DOHH2 (cell line): ENCODE measurements at regions not wholly inside any gene's neighbourhood (a gene's known extent, or its start where the extent isn't known, plus 50 kb on each side); places are given as distances from the start of the nearest gene placed in this dataset.

Source experiments
- H3F3A ChIP-seq: fragments of 200-600 bp; sonication (generic), shearing (Covaris generic); 2 replicates; pipeline ENCODE4 v1.6.0; 2016; ENCODE audit warnings: antibody characterized with exemption, mild to moderate bottlenecking; ENCODE audit not compliant: control insufficient read depth, insufficient read depth
- H3K27ac ChIP-seq: fragments of 200-600 bp; sonication (generic); 2 replicates; pipeline ENCODE4 v1.5.1; 2014; ENCODE audit warnings: low read depth, mild to moderate bottlenecking, low read length, moderate library complexity
- H3K27me3 ChIP-seq: fragments of 200-600 bp; sonication (generic); 2 replicates; pipeline ENCODE4 v1.6.1; 2014; ENCODE audit warnings: mild to moderate bottlenecking, low read length, mixed read lengths; ENCODE audit not compliant: control insufficient read depth
- H3K36me3 ChIP-seq: fragments of 200-600 bp; sonication (generic); 2 replicates; pipeline ENCODE4 v1.6.1; 2014; ENCODE audit warnings: mild to moderate bottlenecking, low read length, moderate library complexity, mixed read lengths; ENCODE audit not compliant: control insufficient read depth
- H3K4me1 ChIP-seq: fragments of 200-600 bp; sonication (generic); 2 replicates; pipeline ENCODE4 v1.6.1; 2014; ENCODE audit warnings: mild to moderate bottlenecking, low read length, mixed read lengths; ENCODE audit not compliant: control insufficient read depth
- H3K4me2 ChIP-seq: fragments of 200-600 bp; sonication (generic); 2 replicates; pipeline ENCODE4 v1.6.0; 2014; ENCODE audit warnings: mild to moderate bottlenecking, low read length, moderate library complexity
- H3K4me3 ChIP-seq: fragments of 200-600 bp; sonication (generic); 2 replicates; pipeline ENCODE4 v1.5.1; 2014; ENCODE audit warnings: mild to moderate bottlenecking, low read length, mixed read lengths
- H3K79me2 ChIP-seq: fragments of 200-600 bp; sonication (generic); 2 replicates; pipeline ENCODE4 v1.6.1; 2014; ENCODE audit warnings: mild to moderate bottlenecking, low read length, mixed read lengths; ENCODE audit not compliant: control insufficient read depth
- H3K9me2 ChIP-seq: fragments of 200-600 bp; sonication (generic); replicated peaks from 2 replicates; pipeline ENCODE4 v1.6.1; 2014; ENCODE audit warnings: mild to moderate bottlenecking, low read length, mixed read lengths; ENCODE audit not compliant: control insufficient read depth
- H3K9me3 ChIP-seq: fragments of 200-600 bp; sonication (generic); 2 replicates; pipeline ENCODE4 v1.6.1; 2014; ENCODE audit warnings: antibody characterized with exemption, low read length, mixed read lengths; ENCODE audit not compliant: control insufficient read depth, insufficient read depth
- H4K20me1 ChIP-seq: fragments of 200-600 bp; sonication (generic); 2 replicates; pipeline ENCODE4 v1.6.0; 2014; ENCODE audit warnings: low read depth, mild to moderate bottlenecking, antibody characterized with exemption, low read length, moderate library complexity; ENCODE audit not compliant: control insufficient read depth, insufficient read depth
- CTCF ChIP-seq: fragments of 200-600 bp; sonication (generic); IDR thresholded peaks from one replicate; pipeline ENCODE4 v1.5.1; 2014; ENCODE audit warnings: antibody characterized with exemption, mild to moderate bottlenecking, low read depth, low read length; ENCODE audit not compliant: poor library complexity, severe bottlenecking
- EZH2phosphoT487 ChIP-seq: fragments of 200-600 bp; sonication (generic); IDR thresholded peaks from 2 replicates; pipeline ENCODE4 v1.6.1; 2017; ENCODE audit warnings: borderline replicate concordance, mild to moderate bottlenecking, antibody characterized with exemption, low read length, moderate library complexity, mixed read lengths

- H3K27me3 ChIP-seq, result no peaks in the 10 kb centered on the region
- no peaks in the 10 kb centered on the region for H4K20me1 ChIP-seq
- H3K9me2 ChIP-seq, result no peaks in the 10 kb centered on the region
- H3K36me3 ChIP-seq, result no peaks in the 10 kb centered on the region
- H3K4me3 ChIP-seq, result no peak overlapping the region
- H3K27ac ChIP-seq, result no peak overlapping the region
- no peaks in the 10 kb centered on the region for H3K9me3 ChIP-seq
- H3F3A ChIP-seq, result no peaks in the 10 kb centered on the region
- H3K79me2 ChIP-seq, result no peaks in the 10 kb centered on the region
- H3K4me1 ChIP-seq, result no peaks in the 10 kb centered on the region
- H3K4me2 ChIP-seq, result no peak overlapping the region
- TF ChIP-seq EZH2phosphoT487 (no peak), CTCF (no peak)
Measured at GRCh38 chr5:167971706-167972105, 319.7 kb upstream of the WWC1 start.

DNA sequence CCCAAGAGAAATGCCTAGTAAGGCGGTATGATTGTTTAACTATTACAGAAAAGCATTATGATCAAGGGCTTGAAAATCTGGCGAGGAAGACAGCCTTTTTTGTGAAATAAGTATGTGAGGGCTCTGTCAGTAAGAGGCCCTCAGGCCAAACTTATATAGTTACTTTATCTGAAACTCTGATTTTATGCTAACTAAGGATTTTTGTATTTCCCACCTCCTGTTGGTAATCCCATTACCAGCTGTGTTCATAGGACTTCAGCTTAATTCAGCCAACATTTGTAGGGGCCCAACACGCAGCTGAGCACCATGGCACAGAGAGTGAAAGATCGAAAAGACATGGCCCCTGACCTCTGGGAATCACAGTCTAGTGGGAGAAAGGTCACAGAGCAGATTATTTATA is 318.3 kb upstream of the WWC1 start:
- H4K20me1 ChIP-seq, result no peaks in the 10 kb centered on the region
- H3K27me3 ChIP-seq, result no peaks in the 10 kb centered on the region
- no peak overlapping the region for H3K4me2 ChIP-seq
- H3F3A ChIP-seq, result no peaks in the 10 kb centered on the region
- no peaks in the 10 kb centered on the region for H3K36me3 ChIP-seq
- no peaks in the 10 kb centered on the region for H3K4me1 ChIP-seq
- TF ChIP-seq CTCF (no peak), EZH2phosphoT487 (no peak)
- H3K9me2 ChIP-seq, result no peaks in the 10 kb centered on the region
- H3K9me3 ChIP-seq, result no peaks in the 10 kb centered on the region
- no peaks in the 10 kb centered on the region for H3K79me2 ChIP-seq
- no peak overlapping the region for H3K27ac ChIP-seq
- H3K4me3 ChIP-seq, result no peak overlapping the region

DNA sequence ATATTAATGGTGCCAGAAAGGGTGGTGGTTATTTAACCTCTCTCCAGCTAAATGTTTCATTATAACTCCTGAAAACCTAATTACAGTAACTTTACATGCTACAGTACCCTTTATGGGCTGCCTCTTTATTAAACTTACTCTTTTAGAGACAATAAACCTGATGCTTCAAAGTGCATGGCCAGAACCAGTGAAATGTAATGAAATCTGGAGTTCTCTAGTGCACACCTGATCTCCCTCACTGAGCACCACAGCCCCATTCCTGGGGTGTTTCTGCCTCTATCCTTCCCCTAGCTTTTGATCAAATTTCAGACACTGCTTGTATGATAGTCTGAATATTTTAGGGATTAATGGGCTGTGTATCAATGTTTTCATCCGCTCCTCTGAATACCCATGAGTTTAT is 306.5 kb upstream of the WWC1 start:
- Histone ChIP-seq H3F3A (no peaks in the 10 kb centered on the region), H3K4me3 (no peak overlapping the region), H3K9me3 (no peaks in the 10 kb centered on the region), H4K20me1 (no peaks in the 10 kb centered on the region), H3K79me2 (no peaks in the 10 kb centered on the region), H3K4me1 (no peaks in the 10 kb centered on the region), H3K9me2 (no peaks in the 10 kb centered on the region), H3K36me3 (no peaks in the 10 kb centered on the region), H3K27ac (no peak overlapping the region), H3K27me3 (no peaks in the 10 kb centered on the region), H3K4me2 (no peak overlapping the region)
- TF ChIP-seq EZH2phosphoT487 (no peak), CTCF (no peak)

GRCh38 chr5:167985373-167985772 is 306.1 kb upstream of the WWC1 start:
- H3K4me1 ChIP-seq, result no peaks in the 10 kb centered on the region
- no peaks in the 10 kb centered on the region for H3K27me3 ChIP-seq
- TF ChIP-seq CTCF (no peak), EZH2phosphoT487 (no peak)
- H3K9me3 ChIP-seq, result no peaks in the 10 kb centered on the region
- no peaks in the 10 kb centered on the region for H3K36me3 ChIP-seq
- H3K79me2 ChIP-seq, result no peaks in the 10 kb centered on the region
- no peak overlapping the region for H3K4me3 ChIP-seq
- no peak overlapping the region for H3K27ac ChIP-seq
- H3F3A ChIP-seq, result no peaks in the 10 kb centered on the region
- H3K4me2 ChIP-seq, result no peak overlapping the region
- H4K20me1 ChIP-seq, result no peaks in the 10 kb centered on the region
- H3K9me2 ChIP-seq, result no peaks in the 10 kb centered on the region
